ENCODE measurements at regions not wholly inside any gene's neighbourhood (a gene's known extent, or its start where the extent isn't known, plus 50 kb on each side); places are given as distances from the start of the nearest gene placed in this dataset.

DNA sequence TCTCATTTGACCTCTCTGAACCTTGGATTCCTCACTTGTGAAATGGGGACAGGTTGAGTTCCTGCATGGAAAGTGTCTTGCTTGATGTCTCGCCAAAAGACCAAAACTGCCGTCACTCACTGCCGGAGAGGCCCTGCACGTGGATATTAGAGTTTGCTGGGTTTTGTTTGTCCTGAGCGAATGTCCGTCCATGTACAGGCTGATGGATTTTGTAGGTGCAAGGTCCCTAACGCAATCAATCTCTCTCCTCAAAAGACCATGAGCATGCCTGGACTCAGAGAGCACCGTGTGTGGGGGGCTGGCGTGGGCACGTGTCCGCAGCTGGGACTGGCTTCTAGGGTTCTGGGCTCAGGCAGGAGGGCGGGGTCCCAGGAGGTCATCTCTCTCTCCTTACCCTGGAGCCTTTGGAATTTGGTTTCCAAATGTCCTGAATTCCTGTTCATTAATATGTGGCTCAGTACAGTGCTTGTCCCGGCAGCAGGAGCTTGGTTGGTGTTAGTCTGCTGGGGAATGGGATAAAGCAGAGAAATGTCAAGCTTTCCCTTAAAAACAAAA, 146.0 kb upstream of the IER5L start:
- in situ Hi-C loops (cut with HindIII; ENCODE audit: low pct_unique_long_range_greater_than_20kb, low sequenced_read_pairs), result no loop called here
- DNase-seq (ENCODE audit: low read depth), result no peak

DNA sequence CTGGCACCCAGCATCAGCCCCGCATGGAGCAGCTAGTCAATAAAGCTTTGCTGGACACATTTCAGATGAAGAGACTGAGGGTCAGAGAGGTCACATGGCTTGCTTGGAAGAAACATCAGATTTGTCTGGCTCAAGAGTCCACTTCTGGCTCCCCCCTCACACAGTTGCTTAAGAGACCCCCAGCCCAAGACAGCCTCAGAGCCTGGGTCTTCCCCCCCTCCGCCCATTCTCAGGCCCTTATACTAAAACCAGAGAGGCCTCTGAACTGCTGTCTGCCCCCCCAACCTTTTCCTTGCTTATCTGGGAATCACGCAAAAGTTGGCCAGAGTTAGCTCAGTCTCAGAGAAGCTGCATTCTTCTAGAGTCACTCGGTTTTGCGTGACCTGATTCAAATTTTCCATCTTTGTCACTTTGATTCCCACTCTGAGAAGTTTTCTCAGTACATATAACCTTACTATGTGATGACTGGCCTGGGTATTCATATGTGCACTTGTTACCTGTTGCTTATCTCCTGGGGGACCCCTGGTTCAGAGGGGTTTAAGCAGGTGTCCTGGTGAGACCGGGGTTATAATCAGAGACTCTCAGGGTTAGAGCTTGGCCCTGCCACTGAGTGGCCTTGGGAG, 145.4 kb upstream of the IER5L start:
- DNase-seq (ENCODE audit: low read depth), result no peak
- in situ Hi-C loops (cut with HindIII; ENCODE audit: low pct_unique_long_range_greater_than_20kb, low sequenced_read_pairs), result no loop called here

DNA sequence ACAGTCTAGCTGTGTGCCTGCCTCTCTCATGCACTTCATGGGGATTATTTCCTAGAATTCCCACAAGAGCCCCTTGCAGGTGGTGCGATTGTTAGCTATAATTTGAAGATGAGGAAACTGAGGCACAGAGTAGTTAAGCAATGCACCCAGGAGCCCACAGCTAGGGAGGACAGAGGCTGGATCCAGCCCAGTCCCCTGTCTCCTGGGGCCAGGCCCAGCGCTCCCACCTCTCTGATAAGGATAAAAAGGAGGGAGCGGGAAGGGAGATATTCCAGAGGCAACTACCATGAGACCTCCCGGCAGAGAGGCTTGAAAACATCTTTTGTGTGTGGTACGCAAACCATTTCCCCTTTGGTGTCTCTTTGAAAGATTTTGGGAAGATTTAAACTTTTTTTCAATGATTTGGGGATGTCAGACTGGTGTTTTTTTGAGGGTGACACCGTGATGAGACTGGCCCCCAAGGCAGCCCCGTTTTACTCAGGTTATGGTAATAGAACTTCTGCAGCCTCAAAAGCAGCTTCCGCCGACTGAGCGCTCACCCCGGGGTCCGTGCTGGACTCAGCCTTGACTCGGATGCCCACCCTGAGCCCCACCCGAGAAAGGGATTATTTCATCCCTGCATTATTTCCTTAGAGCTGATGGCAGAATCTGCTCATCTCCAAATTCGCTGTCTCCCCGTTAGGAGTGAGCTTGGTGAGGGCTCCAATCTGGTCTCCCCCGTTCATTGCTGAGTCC, 144.7 kb upstream of the IER5L start:
- in situ Hi-C loops (cut with HindIII; ENCODE audit: low pct_unique_long_range_greater_than_20kb, low sequenced_read_pairs), result no loop called here
- DNase-seq (ENCODE audit: low read depth), result no peak

DNA sequence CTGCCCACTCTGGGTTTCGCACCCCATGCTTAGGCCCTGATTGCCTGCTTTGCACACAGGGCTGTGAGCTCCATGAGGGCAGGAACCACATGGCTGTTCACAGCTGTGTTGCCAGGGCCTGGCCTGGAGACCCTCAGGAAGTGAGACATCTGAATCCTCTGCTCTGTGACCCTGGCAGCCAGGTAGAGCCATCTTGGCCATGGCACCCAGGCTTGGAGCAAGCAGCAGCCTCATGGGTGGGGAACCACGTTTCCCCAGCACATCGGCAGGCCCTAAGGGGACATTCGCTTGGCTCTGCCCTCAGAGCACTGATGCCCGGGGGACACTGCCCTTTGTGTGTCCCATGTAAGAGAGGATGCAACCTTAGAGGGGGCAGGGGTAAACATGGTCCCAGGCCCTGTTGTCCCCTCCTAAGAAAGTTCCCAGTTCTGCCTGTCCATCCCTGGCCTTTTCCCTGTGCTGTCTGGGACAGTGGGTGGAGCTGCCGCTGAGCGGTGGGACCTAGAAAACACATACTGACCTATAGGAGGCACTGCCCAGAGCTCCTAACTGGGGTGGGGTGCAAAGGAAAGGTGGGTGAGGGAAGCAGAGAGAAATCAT, 144.1 kb upstream of the IER5L start:
- DNase-seq (ENCODE audit: low read depth), result no peak
- in situ Hi-C loops (cut with HindIII; ENCODE audit: low pct_unique_long_range_greater_than_20kb, low sequenced_read_pairs), result no loop called here

DNA sequence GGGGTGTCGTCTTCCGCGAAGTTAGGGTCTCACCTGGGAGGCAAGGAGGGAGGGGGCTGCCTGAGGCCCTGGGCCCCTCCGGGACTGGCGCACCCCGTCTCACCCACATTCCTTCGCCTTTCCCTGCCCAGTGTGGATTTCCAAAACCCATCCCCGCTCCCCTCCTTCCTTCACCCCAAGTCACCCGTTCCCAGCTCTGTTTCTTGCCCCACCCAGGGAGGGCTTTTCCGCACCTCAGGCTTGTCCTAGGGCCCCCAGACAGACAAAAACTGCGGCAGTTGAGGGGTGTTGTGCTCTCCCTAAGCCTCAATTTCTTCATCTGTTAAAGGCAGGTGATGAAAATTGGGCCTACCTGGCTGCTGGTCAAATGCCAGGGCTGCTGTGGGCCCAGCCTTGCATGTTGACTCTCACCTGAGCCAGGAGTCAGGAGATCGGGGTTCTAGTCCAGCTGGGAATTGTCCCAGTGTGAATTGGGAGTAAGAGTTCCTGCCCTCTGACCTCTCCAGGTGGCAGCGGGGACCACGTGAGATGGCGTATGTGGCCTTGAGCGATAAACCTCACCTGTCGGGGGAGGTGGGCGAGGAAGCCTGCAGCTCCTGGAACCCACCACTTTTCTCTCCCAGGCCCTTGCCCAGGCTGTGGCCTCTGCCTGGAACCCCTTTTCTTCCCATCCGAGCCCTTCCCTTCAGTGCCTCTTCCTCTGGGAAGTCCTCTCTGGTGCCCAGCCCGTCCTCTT, 143.4 kb upstream of the IER5L start:
- in situ Hi-C loops (cut with HindIII; ENCODE audit: low pct_unique_long_range_greater_than_20kb, low sequenced_read_pairs), result no loop called here
- DNase-seq (ENCODE audit: low read depth), result no peak

DNA sequence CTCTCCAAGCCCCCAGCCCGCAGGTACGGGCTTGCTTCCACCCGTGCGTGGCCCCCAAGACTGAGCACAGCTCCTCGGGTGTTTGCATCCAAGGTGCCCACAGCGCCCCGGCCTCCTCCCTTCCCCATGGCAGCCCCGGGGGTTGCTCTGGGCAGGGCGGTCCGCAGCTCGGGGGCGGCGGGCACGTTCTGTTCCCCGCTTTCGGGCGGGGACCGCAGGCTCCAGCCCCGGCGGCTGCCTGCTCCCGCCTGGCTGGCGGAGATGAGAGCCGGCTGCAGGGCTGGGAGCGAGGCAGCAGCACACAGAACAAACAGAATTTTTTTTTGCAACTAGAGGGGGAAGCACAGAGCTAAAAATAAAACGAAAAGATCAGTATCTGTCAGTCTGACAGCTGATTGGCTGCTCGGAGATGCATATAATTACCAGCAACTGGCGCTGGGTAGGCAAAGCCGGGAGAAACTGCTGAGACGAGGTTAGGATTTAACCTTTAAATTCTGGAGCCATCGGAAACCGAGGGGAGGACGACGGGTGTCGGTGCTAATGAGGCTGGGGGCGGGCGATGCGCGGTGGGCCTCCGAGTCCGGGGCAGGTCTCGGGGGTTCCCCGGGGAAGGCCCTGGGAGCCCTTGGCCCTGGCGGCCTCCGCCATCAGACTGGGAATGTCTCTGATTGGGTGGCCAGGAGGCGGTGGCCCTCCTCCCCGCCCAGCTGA, 142.7 kb upstream of the IER5L start:
- DNase-seq (ENCODE audit: low read depth), result peak; percentile 45
- in situ Hi-C loops (cut with HindIII; ENCODE audit: low pct_unique_long_range_greater_than_20kb, low sequenced_read_pairs), result no loop called here

DNA sequence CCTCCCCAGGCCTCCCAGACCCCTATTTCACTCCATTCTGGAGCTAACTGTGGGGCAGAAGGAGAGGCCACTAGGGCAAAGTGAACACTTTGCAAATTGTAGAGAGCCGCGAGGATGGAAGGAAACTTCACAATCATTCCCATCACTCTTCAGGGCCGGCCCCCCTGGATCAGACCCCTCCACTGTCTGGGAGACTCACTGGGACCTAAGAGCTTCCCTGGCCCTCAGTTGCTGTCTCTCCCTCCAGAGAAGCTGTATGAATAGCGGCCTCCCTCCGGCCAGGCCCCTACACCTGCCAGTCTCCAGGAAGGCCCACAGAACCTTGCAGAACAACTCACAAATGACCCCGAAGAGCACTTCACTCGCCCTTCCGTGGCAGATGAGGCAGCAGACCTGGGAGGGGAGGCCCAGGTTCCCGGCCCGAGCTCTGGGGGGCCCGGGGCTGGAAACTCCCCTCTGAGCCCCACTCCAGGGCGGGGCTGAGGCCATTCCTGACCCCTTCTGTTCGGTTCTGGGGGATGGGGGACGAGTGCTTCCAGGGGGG, 141.9 kb upstream of the IER5L start:
- in situ Hi-C loops (cut with HindIII; ENCODE audit: low pct_unique_long_range_greater_than_20kb, low sequenced_read_pairs), result no loop called here
- DNase-seq (ENCODE audit: low read depth), result no peak

DNA sequence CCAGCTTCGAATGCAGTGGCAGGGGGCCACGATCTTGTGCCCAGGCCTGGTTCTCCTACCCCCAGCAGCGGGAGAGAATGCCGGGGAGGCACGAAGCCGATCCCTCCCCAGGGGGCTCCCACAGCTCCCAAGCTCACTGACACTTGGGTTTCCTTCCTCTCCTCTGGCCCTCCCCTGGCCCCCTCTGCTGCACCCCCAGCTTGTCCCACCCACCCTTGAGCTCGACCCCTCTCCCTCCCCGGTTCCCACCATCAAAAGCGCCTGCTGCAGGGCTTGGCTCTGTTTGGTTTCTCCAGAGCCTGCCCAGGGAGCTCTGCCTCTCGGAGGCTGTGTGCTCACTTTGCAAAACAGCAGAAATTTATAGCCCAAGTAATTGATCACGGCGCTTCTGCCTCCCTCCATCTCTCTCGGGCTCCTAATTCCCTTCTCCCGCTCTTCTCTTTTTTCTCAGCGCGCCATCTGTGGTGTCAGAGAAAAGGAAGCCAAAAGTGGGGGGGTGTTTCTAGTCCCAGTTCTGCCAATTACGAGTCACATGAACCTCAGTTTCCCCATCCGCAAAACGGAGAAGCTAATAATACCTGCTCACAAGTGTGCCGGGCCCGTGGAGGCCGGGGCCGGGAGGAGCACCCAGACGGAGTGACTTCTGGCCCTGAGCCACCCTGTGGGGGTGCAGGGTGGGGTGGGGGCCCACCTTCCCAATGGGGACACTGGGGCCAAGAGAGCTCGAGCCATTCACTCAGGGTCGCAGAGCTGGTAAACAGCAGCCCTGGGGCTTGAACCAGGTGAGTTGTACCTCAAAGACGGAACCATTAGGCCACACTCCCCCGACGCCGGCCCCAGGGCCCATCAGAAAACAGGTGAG, 141.2 kb upstream of the IER5L start:
- in situ Hi-C loops (cut with HindIII; ENCODE audit: low pct_unique_long_range_greater_than_20kb, low sequenced_read_pairs), result no loop called here
- no peak for DNase-seq (ENCODE audit: low read depth)

DNA sequence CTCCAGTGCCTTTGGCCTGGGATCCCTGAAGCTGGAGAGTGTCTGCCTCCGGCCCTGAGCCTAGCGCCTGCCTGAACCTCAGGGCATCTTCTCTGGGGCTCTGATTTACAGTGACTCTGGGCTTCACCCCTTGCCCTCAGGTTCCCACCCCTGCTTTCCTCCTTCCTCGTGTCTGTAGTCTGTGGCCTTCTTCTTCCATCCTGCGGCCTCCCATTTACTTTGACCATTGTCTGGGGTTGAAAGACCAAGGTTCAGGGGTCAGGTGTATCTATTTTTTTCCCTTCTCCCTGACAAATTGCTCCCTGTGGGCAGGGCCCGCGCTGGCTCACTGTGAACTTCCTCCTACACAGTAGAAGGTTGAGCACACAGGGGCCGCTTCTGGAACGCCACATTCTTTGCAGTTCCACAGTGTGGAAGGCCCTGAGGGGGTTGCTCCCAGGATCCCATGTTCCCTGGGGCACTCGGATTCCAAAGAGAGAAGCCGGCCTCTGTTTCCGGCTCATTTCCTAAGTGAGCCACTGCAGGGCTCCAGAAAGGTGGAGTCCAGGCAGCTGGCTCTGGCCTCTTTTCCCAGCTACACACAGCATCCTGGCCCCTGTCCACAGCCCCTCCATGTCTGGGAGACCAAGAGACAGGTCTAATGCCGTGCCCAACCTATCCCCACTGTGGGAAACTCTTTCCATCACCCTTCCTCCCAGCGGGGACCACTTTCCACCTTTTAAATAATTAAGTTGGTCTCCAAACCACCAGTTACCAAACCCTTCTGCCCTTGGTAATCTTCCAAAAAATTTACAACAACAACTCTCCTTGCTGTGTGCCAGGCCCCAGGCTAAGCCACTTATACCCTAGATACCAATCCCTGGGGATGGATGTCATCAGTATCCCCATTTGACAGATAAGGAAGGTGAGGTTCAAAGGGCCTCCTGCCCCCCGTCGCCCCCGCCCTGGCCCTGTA, 140.3 kb upstream of the IER5L start:
- in situ Hi-C loops (cut with HindIII; ENCODE audit: low pct_unique_long_range_greater_than_20kb, low sequenced_read_pairs), result no loop called here
- DNase-seq (ENCODE audit: low read depth), result no peak

DNA sequence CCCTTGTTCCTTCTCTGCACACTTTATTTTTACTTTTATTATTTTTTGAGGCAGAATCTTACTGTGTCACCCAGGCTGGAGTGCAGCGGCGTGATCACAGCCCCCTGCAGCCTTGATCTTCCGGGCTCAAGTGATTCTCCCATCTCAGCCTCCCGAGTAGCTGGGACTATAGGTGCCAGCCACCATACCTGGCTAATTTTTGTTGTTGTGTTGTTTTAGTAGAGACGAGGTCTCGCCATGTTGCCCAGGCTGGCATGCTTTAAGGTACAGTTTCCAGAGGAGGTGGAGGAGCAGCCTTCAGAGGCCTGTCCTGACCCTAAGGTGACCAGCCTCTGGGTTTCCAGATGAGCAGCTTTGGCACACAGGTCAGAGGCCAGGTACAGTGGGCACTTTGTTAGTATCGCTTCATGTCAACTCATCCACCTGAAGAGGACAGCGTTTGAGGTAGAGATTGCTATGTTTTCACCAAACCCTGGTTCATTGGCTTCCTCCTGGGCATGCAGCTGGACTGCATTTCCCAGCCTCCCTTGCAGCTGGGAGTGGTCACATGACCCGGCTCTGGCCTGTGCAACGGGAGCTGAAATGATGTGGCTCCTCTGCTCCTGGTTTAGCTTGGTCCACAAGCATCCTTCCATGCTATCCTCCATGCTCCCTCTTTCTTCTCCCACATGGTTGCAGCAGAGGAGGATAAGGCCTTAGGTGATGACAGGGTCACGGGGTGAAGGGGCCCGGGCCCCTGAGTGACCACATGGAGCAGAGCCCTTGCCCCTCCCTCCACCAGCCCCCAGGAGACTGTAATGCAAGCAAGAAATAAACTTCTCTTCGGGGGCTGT, 139.3 kb upstream of the IER5L start:
- no peak for DNase-seq (ENCODE audit: low read depth)
- in situ Hi-C loops (cut with HindIII; ENCODE audit: low pct_unique_long_range_greater_than_20kb, low sequenced_read_pairs), result no loop called here

DNA sequence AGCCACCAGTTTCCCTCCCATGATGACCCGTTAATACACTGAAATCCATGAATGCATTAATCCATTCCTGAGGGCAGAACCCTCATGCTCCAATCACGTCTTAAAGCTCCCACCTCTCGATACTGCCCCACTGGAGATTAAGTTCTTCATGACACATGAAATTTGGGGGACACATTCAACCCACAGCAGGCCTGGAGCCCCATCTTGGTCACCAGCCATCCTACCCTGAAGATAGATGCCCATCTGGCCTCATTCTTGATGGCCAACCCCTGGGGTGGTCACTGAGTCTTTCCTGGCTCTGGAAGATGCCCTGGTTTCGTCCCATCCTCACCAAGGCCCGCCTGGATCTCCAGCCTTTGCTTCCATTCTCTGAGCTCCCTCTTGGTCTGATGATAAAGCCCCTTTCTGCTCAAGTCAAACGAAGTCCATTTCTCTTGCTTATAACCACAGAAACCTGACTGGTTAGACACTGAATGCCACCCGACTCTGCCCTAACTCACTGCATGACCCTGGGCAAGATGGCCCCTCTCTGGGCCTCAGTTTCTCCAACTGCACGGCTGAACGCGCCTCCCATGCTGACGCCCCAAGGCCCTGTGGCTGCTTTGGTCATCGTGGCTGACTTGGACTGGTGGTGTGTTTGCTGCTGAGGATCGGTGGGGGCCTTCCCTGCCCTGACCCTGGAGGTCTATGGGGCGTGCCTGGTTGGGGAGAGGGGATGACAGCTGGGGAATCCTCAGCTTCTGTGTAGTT, 138.4 kb upstream of the IER5L start:
- no peak for DNase-seq (ENCODE audit: low read depth)
- in situ Hi-C loops (cut with HindIII; ENCODE audit: low pct_unique_long_range_greater_than_20kb, low sequenced_read_pairs), result no loop called here

DNA sequence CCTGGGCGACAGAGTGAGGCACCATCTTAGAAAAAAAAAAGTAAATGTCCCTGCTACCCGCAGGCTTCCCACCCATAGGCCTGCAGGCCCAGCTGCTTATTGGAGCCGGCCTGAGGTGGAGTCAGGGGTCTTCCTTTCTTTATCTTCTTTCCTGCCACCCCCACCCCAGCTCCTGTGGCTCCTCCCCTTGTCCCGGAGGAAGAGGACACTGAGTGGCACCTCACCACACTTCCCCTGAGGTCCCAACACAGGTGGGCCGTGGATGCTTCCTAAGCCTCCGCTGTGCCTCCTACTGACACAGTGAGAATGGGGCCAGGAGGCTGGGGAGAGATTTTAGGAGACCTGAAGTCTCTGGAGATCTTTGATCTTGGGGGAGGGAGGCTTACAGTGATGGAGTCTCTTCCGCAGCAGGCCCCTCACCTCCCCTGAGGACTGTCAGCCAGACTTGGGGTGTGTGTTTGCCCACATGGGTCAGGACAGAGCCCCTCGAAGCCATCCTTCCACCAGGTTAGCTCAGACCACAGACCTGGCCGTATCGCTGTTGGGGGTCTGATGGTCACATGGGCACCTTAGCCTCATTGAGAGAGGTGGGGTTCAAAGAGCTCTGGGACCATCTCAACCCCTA, 135.4 kb upstream of the IER5L start:
- in situ Hi-C loops (cut with HindIII; ENCODE audit: low pct_unique_long_range_greater_than_20kb, low sequenced_read_pairs), result no loop called here
- no peak for DNase-seq (ENCODE audit: low read depth)

DNA sequence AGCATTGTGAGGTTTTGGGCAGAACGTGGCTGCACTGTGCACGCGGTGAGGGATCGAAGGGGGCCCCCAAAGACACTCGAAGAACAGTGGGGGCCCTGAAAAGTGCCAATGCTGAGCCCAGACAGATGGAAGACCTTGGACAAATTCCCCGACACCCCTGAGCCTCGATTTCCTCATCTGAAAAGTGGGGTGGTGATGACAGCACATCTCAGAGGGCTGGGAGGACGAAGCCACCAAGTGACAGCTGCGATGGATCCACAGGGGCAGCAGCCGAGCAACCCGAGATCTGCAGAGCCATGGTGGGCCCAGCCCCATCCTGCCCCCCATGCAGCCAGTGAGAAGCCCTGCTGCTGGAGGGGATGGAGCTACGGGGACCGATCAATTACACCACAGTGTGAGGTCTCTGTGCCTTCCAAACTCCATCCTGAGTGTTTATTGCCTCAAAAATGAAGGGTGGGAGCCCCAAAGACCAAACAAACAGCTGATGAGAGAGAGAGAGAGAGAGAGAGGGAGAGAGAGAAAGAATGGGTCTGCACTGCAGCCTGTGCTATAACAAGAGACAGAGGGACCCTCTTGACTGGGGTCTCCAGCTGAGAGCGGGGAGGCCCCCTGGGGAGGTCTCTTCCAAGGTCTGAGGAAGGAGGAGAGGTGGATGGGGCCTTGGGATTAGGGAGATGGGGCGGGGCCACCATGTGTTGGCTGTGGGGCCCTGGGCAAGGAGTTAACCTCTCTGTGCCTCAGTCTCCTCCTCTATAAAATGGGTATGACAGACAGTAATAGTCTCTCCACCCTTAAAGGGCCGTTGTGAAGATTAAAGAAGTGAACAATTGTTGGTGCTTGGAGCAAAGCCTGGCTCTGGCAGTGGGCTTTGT, 134.4 kb upstream of the IER5L start:
- in situ Hi-C loops (cut with HindIII; ENCODE audit: low pct_unique_long_range_greater_than_20kb, low sequenced_read_pairs), result no loop called here

DNA sequence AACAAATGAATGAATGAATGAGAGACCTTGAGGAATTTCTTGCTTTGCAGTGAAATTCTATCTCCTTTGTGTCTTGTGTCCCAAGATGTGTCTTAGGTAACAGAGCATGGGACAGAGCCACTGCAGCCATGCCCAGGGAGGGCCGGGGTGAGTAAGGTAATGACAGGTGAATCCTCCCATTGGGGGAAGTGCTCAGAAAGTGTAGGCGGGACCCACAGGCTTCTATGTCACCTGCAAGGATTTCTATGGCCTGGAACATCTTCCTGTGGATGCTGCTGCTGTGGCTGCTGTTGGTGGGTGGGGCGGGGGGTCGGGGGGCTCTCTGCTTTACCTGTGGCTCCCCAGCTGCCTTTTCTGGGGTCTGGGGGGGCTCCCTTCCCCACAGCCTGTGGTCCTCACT, 133.6 kb upstream of the IER5L start:
- in situ Hi-C loops (cut with HindIII; ENCODE audit: low pct_unique_long_range_greater_than_20kb, low sequenced_read_pairs), result no loop called here
- DNase-seq (ENCODE audit: low read depth), result no peak

More for the DNA sequence above, 134.4 kb upstream of the IER5L start:
- no peak for DNase-seq (ENCODE audit: low read depth)

Measured in Caki2 (cell line).